Suprapubic skin (tissue), 3 donors: ENCODE measurements at regions not wholly inside any gene's neighbourhood (a gene's known extent, or its start where the extent isn't known, plus 50 kb on each side); places are given as distances from the start of the nearest gene placed in this dataset.

ENCODE experiments used
- CTCF ChIP-seq, 2 donors: fragments of 200-600 bp in 1 of 2; fragments of 450-650 bp in 1 of 2; sonication (generic) in 1 of 2; IDR thresholded peaks; one replicate each; pipeline ENCODE4 v1.5.1; 2016 to 2019; ENCODE audit warnings: antibody characterized with exemption in 2 of 2, mild to moderate bottlenecking in 1 of 2, moderate library complexity in 1 of 2
- POLR2A ChIP-seq, 2 donors: fragments of 450-650 bp; IDR thresholded peaks; one replicate each; pipeline ENCODE4 v1.6.1; 2017; ENCODE audit warnings: antibody characterized with exemption in 2 of 2, mild to moderate bottlenecking in 2 of 2, moderate library complexity in 2 of 2

DNA sequence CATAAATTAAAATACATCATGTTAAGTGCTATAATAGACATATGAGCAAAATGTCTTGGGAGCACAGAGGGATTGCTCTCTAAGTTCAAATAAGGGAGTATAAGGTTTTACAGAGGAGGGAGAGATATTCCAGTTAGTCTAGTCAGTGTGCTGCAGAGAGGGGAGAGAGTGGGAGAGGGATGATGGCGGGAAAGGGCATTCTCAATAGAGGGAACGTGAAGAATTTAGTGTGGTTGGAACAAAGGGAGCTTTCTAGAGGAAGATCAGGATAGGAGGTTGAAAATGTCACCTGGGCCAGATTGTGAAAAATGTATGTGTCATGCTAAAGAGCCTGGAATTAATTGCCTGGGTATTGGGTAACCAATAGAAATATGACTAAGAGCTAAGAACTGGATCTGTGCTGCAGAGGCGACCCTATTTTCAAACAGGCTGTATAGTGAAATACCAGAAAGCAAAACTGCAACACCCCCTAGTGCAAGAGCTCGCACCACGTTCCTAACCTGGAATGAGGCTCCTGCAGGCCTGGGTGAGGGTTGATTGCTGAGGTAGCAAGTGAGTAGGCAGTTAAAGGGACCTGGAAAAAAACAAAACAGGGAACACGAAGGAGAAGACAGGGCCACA is 791.8 kb upstream of the C9orf72 start:
- TF ChIP-seq CTCF (IDR thresholded peaks at IDR 0.05): no peak
- TF ChIP-seq POLR2A (IDR thresholded peaks at IDR 0.05): no peak
